ENCODE measurements at regions not wholly inside any gene's neighbourhood (a gene's known extent, or its start where the extent isn't known, plus 50 kb on each side); places are given as distances from the start of the nearest gene placed in this dataset.

GRCh38 chr9:108104991-108105390 lies 615.4 kb upstream of the KLF4 start:
- in situ Hi-C loops (cut with MboI; ENCODE audit: low sequenced_read_pairs): no loop called here

GRCh38 chr9:108103046-108103693 lies 613.6 kb upstream of the KLF4 start:
- in situ Hi-C loops (cut with MboI; ENCODE audit: low sequenced_read_pairs): no loop called here

GRCh38 chr9:108101410-108101809 lies 611.8 kb upstream of the KLF4 start:
- in situ Hi-C loops (cut with MboI; ENCODE audit: low sequenced_read_pairs): no loop called here

GRCh38 chr9:108100571-108100970 lies 611.0 kb upstream of the KLF4 start:
- in situ Hi-C loops (cut with MboI; ENCODE audit: low sequenced_read_pairs): no loop called here

GRCh38 chr9:108099854-108100253 lies 610.3 kb upstream of the KLF4 start:
- in situ Hi-C loops (cut with MboI; ENCODE audit: low sequenced_read_pairs): no loop called here

GRCh38 chr9:108095496-108095895 lies 605.9 kb upstream of the KLF4 start:
- in situ Hi-C loops (cut with MboI; ENCODE audit: low sequenced_read_pairs): no loop called here

GRCh38 chr9:108094676-108094993 lies 605.1 kb upstream of the KLF4 start:
- in situ Hi-C loops (cut with MboI; ENCODE audit: low sequenced_read_pairs): no loop called here

GRCh38 chr9:108093773-108094675 lies 604.5 kb upstream of the KLF4 start:
- in situ Hi-C loops (cut with MboI; ENCODE audit: low sequenced_read_pairs): no loop called here

GRCh38 chr9:108088916-108089315 lies 599.3 kb upstream of the KLF4 start:
- in situ Hi-C loops (cut with MboI; ENCODE audit: low sequenced_read_pairs): no loop called here

- in situ Hi-C loops (cut with MboI; ENCODE audit: low sequenced_read_pairs): no loop called here
Observed at GRCh38 chr9:108087781-108088180, 598.2 kb upstream of the KLF4 start.

GRCh38 chr9:108086624-108087023 lies 597.1 kb upstream of the KLF4 start:
- in situ Hi-C loops (cut with MboI; ENCODE audit: low sequenced_read_pairs): no loop called here

- in situ Hi-C loops (cut with MboI; ENCODE audit: low sequenced_read_pairs): no loop called here
Observed at GRCh38 chr9:108085294-108085693, 595.7 kb upstream of the KLF4 start.

- in situ Hi-C loops (cut with MboI; ENCODE audit: low sequenced_read_pairs): no loop called here
Observed at GRCh38 chr9:108083796-108084352, 594.3 kb upstream of the KLF4 start.

- in situ Hi-C loops (cut with MboI; ENCODE audit: low sequenced_read_pairs): no loop called here
Observed at GRCh38 chr9:108083160-108083750, 593.7 kb upstream of the KLF4 start.

- in situ Hi-C loops (cut with MboI; ENCODE audit: low sequenced_read_pairs): no loop called here
Observed at GRCh38 chr9:108081112-108081511, 591.5 kb upstream of the KLF4 start.

- in situ Hi-C loops (cut with MboI; ENCODE audit: low sequenced_read_pairs): no loop called here
Observed at GRCh38 chr9:108080285-108080684, 590.7 kb upstream of the KLF4 start.

GRCh38 chr9:108078811-108079210 lies 589.2 kb upstream of the KLF4 start:
- in situ Hi-C loops (cut with MboI; ENCODE audit: low sequenced_read_pairs): no loop called here

- in situ Hi-C loops (cut with MboI; ENCODE audit: low sequenced_read_pairs): no loop called here
Observed at GRCh38 chr9:108078375-108078774, 588.8 kb upstream of the KLF4 start.

GRCh38 chr9:108077556-108077955 lies 588.0 kb upstream of the KLF4 start:
- in situ Hi-C loops (cut with MboI; ENCODE audit: low sequenced_read_pairs): no loop called here

- in situ Hi-C loops (cut with MboI; ENCODE audit: low sequenced_read_pairs): no loop called here
Observed at GRCh38 chr9:108074900-108075299, 585.3 kb upstream of the KLF4 start.

- in situ Hi-C loops (cut with MboI; ENCODE audit: low sequenced_read_pairs): no loop called here
Observed at GRCh38 chr9:108073823-108074222, 584.3 kb upstream of the KLF4 start.

- in situ Hi-C loops (cut with MboI; ENCODE audit: low sequenced_read_pairs): no loop called here
Observed at GRCh38 chr9:108072740-108073139, 583.2 kb upstream of the KLF4 start.
